ENCODE measurements at regions not wholly inside any gene's neighbourhood (a gene's known extent, or its start where the extent isn't known, plus 50 kb on each side); places are given as distances from the start of the nearest gene placed in this dataset.
"Not testable (repeated sequence)": the region's sequence is repeated elsewhere in the genome, so short reads cannot be mapped to it uniquely, and the experiment has no call there.

GRCh38 chr18:75714766-75715165, 287.3 kb upstream of the SMIM21 start:
- no peak for DNase-seq

GRCh38 chr18:75712124-75712867, 284.8 kb upstream of the SMIM21 start:
- not testable (repeated sequence) for DNase-seq

GRCh38 chr18:75700561-75700960, 273.1 kb upstream of the SMIM21 start:
- no peak for DNase-seq

- no peak for DNase-seq
Measured at GRCh38 chr18:75698861-75699260, 271.4 kb upstream of the SMIM21 start.

- DNase-seq, result no peak
Measured at GRCh38 chr18:75697493-75697892, 270.0 kb upstream of the SMIM21 start.

- no peak for DNase-seq
Measured at GRCh38 chr18:75696391-75696790, 268.9 kb upstream of the SMIM21 start.

GRCh38 chr18:75694292-75694691, 266.8 kb upstream of the SMIM21 start:
- no peak for DNase-seq

GRCh38 chr18:75691483-75691882, 264.0 kb upstream of the SMIM21 start:
- DNase-seq, result no peak

GRCh38 chr18:75690283-75690682, 262.8 kb upstream of the SMIM21 start:
- DNase-seq, result not testable (repeated sequence)

GRCh38 chr18:75687626-75688025, 260.1 kb upstream of the SMIM21 start:
- no peak for DNase-seq

GRCh38 chr18:75683426-75683825, 255.9 kb upstream of the SMIM21 start:
- DNase-seq, result no peak

GRCh38 chr18:75681538-75682115, 254.1 kb upstream of the SMIM21 start:
- no peak for DNase-seq

GRCh38 chr18:75679331-75679730, 251.8 kb upstream of the SMIM21 start:
- DNase-seq, result no peak

GRCh38 chr18:75678627-75679026, 251.1 kb upstream of the SMIM21 start:
- DNase-seq, result peak; percentile 46

GRCh38 chr18:75677696-75678455, 250.4 kb upstream of the SMIM21 start:
- no peak for DNase-seq

- no peak for DNase-seq
Measured at GRCh38 chr18:75660932-75661331, 233.4 kb upstream of the SMIM21 start.

GRCh38 chr18:75659535-75660023, 232.1 kb upstream of the SMIM21 start:
- DNase-seq, result no peak

- DNase-seq, result no peak
Measured at GRCh38 chr18:75658330-75658729, 230.8 kb upstream of the SMIM21 start.

- DNase-seq, result no peak
Measured at GRCh38 chr18:75656563-75657247, 229.2 kb upstream of the SMIM21 start.

GRCh38 chr18:75656035-75656434, 228.5 kb upstream of the SMIM21 start:
- DNase-seq, result no peak

GRCh38 chr18:75654851-75655751, 227.6 kb upstream of the SMIM21 start:
- DNase-seq, result no peak

GRCh38 chr18:75654386-75654785, 226.9 kb upstream of the SMIM21 start:
- no peak for DNase-seq
